SK-N-SH treated with all-trans-retinoic acid at 6 μM for 48 hours (cell line): ENCODE measurements at regions not wholly inside any gene's neighbourhood (a gene's known extent, or its start where the extent isn't known, plus 50 kb on each side); places are given as distances from the start of the nearest gene placed in this dataset.

Experiments used
- ISL1 ChIP-seq: fragments of 250-450 bp; sonication (Bioruptor Pico); IDR thresholded peaks from 2 replicates; pipeline ENCODE4 v2.1.2; 2022; ENCODE audit warnings: mild to moderate bottlenecking, moderate library complexity
- PATZ1 ChIP-seq: fragments of 250-450 bp; sonication (Bioruptor Pico); IDR thresholded peaks from 2 replicates; pipeline ENCODE4 v1.8.0; 2020; ENCODE audit warnings: mild to moderate bottlenecking, moderate library complexity, borderline replicate concordance
- PPARA ChIP-seq: fragments of 250-450 bp; sonication (Bioruptor Pico); IDR thresholded peaks from 2 replicates; pipeline ENCODE4 v1.5.0; 2020; ENCODE audit warnings: mild to moderate bottlenecking, borderline replicate concordance
- RARB ChIP-seq: fragments of 250-450 bp; sonication (Bioruptor Pico); IDR thresholded peaks from 2 replicates; pipeline ENCODE4 v1.8.0; 2021; ENCODE audit warnings: mild to moderate bottlenecking, moderate library complexity
- TCF4 ChIP-seq: fragments of 250-450 bp; sonication (Bioruptor Pico); IDR thresholded peaks from 2 replicates; pipeline ENCODE4 v1.8.0; 2021; ENCODE audit warnings: mild to moderate bottlenecking, moderate library complexity, borderline replicate concordance
- TOX ChIP-seq: fragments of 250-450 bp; sonication (Bioruptor Pico); IDR thresholded peaks from 2 replicates; pipeline ENCODE4 v1.8.0; 2021; ENCODE audit warnings: mild to moderate bottlenecking, moderate library complexity, borderline replicate concordance
- ZFP3 ChIP-seq: fragments of 250-450 bp; sonication (Bioruptor Pico); IDR thresholded peaks from 2 replicates; pipeline ENCODE4 v1.5.0; 2020; ENCODE audit warnings: mild to moderate bottlenecking, moderate library complexity
- ZNF565 ChIP-seq: fragments of 450-650 bp; formaldehyde crosslinking; conservative IDR thresholded peaks from 2 replicates; pipeline ENCODE4 v1.5.0; 2020; ENCODE audit warnings: low read depth, mild to moderate bottlenecking, moderate library complexity
- ZNF70 ChIP-seq: fragments of 450-650 bp; formaldehyde crosslinking; IDR thresholded peaks from 2 replicates; pipeline ENCODE4 v1.5.0; 2020; ENCODE audit warnings: mild to moderate bottlenecking, moderate library complexity
- TF ChIP-seq, protein P1 (sequence below): fragments of 250-450 bp; sonication (Bioruptor Pico); IDR thresholded peaks from 2 replicates; pipeline ENCODE4 v1.8.0; 2021; ENCODE audit warnings: low read depth, mild to moderate bottlenecking, moderate library complexity, borderline replicate concordance

GRCh38 chr10:120355425-120355824 lies 101.6 kb upstream of the PLPP4 start:
- TF ChIP-seq, protein P1, sequence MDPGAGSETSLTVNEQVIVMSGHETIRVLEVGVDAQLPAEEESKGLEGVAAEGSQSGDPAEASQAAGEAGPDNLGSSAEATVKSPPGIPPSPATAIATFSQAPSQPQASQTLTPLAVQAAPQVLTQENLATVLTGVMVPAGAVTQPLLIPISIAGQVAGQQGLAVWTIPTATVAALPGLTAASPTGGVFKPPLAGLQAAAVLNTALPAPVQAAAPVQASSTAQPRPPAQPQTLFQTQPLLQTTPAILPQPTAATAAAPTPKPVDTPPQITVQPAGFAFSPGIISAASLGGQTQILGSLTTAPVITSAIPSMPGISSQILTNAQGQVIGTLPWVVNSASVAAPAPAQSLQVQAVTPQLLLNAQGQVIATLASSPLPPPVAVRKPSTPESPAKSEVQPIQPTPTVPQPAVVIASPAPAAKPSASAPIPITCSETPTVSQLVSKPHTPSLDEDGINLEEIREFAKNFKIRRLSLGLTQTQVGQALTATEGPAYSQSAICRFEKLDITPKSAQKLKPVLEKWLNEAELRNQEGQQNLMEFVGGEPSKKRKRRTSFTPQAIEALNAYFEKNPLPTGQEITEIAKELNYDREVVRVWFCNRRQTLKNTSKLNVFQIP (CRISPR knock-in tag) = no peak
- TF ChIP-seq PPARA (CRISPR knock-in tag) (no peak), ISL1 (CRISPR knock-in tag) (no peak), ZNF70 (CRISPR knock-in tag) (no peak), ZFP3 (CRISPR knock-in tag) (no peak), PATZ1 (CRISPR knock-in tag) (no peak), TOX (CRISPR knock-in tag) (no peak), RARB (CRISPR knock-in tag) (no peak), TCF4 (CRISPR knock-in tag) (no peak), ZNF565 (CRISPR knock-in tag) (no peak)
